Activated gamma-delta T cell treated with Interleukin-2 at 50 U/mL for 16 hours (primary cell): ENCODE measurements at regions not wholly inside any gene's neighbourhood (a gene's known extent, or its start where the extent isn't known, plus 50 kb on each side); places are given as distances from the start of the nearest gene placed in this dataset.

Source experiments
- DNase-seq: peaks from one replicate; pipeline ENCODE4 v3.0.0-alpha.2; 2020

DNA sequence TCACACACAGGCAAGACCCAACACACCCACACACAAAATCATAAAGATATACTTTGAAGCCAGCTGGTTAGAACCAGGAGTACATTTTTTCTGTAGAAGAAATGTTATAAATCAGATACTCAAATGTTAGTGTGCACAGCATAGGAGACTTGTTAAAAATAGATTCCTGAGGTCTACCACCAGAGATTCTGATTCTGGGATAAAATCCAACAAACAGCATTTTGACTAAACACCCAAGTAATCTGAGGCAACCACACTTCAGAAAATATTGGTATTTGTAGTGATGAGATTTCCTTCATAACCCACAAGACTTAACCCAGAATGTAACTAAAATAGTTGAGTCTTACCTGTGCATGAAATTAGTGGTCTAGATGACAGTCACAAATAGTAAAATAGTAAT, 301.8 kb downstream of the HNRNPD start:
- DNase-seq, result no peak

DNA sequence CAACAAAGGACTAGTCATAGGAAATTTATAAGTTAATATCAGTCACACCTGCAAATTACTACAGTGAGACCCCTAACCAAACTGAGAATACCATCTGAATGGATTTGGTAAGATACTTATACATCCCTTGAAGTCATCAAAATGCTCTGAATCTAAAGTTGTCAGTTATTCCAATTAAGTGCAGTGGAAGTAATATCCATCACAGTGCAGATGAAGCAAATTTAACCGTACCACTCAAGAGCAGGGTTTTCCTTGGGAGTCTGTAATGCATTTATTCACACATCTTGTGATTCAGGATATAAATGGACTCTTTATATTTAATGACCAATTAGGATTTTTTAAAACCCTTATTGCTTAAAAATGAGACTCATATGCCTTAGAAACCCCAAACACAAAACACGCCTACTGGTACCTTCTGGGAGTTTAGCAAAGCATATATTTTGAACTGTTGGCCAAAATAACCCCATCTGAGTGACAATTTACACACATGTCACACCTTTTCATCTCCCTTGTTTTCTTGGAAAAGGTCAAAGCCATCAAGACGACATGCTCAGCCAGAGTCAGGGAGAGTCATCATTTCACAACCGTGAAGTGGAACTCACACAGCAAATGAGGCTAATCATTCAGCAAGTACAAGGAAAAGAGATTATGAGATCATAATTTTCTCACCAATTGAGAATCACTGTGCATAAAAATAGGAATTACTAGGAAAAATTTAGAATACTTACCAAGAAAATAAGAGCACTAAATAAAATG, 303.7 kb downstream of the HNRNPD start:
- DNase-seq, result no peak

- no peak for DNase-seq
Measured at GRCh38 chr4:82063017-82063416, 310.8 kb downstream of the HNRNPD start.

GRCh38 chr4:82057990-82058544, 315.7 kb downstream of the HNRNPD start:
- DNase-seq, result no peak

GRCh38 chr4:82055156-82055555, 318.6 kb downstream of the HNRNPD start:
- DNase-seq, result no peak

DNA sequence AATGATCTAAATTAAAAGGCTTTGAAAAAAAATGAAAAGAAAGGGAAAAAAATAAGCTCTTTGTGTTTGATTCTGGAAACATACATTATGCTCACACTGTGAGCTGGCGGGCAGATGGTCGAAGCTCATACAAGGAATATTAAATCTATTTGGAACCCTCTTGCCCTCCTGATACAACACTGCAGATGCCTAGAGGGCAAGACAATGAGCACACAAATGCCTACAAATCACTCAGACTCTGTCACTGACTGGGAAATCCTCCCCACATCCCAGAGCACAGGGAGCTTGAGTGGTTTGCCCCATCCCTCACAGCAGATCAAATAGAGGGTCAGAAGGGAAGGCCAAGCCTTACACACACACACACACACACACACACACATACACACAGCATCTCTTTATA, 320.4 kb downstream of the HNRNPD start:
- no peak for DNase-seq

DNA sequence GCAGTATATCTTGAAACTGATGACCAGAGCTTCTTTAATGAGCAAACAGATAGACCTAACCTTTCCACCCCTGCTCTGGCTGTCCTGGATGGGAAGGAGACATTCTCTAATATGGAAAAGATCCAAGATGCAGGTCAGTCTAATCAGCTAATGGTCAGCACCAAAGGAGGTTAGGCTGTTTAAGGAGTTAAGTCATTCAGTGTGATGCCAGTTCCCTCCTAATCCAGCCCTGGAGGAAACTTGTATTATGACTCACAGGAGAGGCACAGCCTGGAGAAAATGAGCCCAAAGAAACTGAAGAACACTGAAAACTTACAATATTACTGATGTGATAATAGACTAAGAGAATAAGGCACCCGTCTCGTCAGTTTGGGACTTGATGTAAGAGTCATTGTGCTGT, 323.0 kb downstream of the HNRNPD start:
- no peak for DNase-seq

DNA sequence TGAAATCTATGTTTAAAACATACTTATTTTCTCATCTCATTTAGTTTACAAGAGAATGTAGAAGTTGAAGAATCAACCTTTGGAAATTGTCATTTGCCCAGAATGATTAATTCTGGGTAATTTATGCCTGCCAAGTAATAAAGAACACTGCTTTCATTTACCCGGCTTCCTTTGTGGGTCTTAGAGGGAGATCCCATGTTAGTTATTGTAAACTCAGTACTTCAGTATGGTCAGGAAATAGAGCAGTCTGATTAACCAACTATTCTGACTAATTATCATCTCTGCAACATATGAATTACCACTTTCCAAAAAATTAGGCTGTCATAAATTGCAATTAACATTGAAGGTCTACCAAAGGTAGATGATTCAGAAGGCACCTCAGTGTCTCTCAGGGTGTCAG, 324.5 kb downstream of the HNRNPD start:
- no peak for DNase-seq

DNA sequence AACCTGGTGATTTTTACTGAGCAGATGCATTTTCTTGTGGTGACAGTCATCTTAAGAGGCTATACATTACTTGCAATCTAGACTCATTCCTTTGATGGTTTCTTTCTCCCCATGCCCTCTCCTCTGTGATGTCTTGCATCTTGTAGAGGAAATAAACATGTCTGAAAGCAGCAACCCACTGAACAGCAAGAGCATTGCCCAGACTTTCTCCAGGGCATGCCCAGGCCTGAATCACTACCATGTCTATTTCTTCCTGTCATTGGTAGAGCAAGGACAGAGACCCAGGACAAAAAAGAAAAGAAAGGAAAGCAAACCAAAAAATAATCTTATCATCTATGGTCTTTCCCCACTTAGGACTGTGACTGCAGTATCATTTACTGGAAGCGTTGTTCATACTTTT, 326.1 kb downstream of the HNRNPD start:
- DNase-seq, result no peak

DNA sequence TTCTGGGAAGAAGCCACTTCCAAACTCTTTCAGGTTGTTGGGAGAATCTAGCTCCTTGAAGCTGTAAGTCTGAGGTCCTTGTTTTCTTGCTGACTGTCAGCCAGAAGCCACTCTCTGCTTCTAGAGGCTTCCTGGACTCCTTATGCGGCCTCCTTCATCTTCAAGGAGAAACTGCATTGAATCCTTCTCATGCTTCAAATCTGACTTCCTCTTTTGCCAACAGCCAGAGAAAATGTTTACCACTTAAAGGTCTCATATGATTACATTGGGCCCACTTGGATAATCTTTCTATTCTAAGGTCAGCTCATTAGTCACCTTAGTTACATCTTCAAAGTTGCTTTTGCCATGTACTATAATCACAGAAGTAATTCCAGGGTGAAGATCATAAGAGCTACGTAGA, 327.0 kb downstream of the HNRNPD start:
- no peak for DNase-seq

DNA sequence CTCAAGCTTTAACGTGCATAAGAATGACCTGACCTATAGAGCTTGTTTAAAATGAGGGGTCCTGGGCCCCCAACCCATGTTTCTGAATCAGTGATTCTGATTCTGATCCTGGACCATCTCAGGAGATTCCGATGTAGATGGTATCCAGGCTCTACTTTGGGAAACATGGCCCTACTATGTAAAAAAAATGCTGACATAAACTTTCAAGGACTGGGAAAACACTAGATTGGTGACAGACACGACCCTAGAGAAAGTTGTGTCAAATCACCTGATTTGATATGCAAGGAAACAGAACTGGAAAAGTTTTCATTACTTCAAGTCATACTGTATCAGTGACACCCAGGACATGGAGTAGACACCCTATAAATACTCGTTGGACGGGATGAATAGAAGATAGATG, 328.5 kb downstream of the HNRNPD start:
- no peak for DNase-seq

DNA sequence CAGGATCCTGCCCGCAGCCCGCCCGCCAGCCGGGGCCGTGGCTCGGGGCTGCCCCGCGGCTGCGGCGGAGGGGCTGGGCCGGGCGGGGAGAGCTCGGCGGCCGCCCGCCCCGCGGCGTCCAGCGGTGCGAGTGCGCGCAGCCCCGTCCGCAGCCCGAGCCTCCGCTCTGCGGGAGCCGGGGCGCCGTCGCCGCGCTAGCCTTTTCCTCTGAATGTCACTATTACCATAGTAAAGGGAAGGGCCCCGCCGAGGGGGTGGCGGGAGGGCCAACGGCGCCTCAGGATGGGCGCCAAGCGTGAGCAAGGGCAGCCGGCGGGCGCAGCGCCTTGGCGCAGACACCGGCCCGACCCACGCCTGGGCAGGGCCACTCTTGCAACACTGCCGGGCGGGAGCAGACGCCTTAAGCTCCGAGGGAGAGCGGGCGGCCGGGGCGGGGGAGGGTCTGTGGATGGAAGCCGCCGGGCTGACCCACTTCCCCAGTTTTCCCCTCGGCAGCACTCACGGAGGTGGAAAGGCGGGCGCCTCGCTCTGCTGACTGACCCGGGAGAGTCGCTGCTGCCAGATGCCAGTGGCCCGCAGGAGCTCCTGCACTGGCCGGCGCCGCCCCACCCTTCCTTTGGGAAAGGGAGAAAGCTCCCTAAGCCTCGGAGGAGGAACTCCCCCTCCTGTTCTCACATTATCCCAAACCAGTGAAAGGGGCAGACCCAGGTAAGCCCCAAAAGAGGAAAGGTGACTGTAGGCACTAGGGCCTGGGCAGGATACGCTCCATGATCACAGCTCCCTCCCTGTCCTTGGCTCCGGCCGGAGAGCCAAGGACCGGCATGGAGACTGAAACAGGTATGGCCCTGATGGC, 329.4 kb downstream of the HNRNPD start:
- DNase-seq, result no peak

- no peak for DNase-seq
Measured at GRCh38 chr4:82043809-82044137, 330.0 kb downstream of the HNRNPD start.

DNA sequence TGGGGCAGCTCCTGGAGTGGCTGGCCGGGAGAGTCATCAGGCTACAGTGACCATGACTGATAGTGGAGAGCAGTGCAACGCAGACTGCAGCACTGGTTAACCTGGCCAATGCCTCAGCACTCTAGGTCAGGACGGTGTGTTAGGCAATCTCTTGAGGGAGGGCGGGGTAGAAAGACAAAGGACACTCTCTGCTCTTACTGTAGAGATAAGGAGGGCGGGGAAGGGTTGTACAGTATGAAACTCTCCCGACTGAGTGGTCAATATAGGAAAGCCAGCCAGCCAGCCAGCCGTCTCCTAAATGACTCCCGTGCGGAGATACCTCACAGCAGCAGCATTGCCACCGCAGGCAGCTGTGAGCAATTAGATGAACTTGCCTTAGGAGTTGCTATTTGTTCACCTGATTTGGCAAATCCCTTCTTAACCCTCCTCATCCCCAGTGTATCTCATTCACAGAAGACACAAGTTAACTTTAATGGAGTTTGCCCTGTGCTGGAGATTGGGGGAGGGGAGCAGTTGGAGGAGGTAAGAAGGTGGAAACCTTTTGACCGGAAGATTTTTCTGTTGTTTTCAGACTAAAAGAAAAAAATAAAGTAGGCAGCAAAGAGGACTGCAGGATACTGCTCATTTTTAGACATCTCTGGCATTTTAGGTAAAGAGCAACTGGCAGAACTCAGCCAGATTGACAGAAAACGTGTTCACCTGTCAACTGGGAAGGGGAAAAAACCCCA, 330.5 kb downstream of the HNRNPD start:
- no peak for DNase-seq

DNA sequence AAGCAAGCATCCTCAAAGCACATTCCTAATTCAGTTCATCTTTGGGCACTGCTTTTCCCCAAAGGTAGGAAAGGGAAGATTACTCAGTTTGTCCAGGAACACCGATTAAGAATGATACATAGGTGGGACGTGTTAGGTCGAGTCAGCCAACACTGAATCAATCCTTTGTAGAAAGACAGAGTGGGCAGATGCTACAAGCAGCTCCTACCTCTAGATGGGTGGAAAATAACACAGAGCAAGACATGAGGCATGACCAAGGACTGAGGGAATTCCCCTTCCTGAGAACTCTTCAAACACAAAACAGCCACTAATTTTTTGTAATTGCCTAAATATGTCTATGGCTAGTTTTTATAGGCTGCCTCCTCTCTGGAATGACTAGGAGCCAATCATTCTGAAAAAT, 331.7 kb downstream of the HNRNPD start:
- DNase-seq, result no peak

GRCh38 chr4:82038936-82039335, 334.9 kb downstream of the HNRNPD start:
- no peak for DNase-seq

- DNase-seq, result no peak
Measured at GRCh38 chr4:82036181-82036580, 337.6 kb downstream of the HNRNPD start.

DNA sequence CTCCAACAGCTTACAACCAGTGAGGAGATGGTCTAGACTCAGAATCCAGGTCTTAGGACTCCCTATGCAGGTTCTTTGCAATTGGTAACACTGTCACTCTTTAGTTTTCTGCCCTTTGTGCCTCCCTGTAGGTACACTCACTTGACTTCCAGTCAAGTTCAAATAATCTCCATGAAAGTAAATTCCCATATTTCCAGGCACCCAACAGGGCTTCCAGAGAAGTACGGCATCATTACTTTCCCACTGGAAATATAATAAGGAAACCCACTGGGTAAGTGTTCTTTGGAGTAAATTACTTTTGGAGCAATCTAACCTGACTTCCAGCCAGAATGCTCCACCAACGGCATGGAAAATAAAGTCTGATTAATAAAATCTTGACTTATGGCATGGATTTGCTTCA, 338.9 kb downstream of the HNRNPD start:
- no peak for DNase-seq

GRCh38 chr4:82033862-82034261, 339.9 kb downstream of the HNRNPD start:
- DNase-seq, result no peak

DNA sequence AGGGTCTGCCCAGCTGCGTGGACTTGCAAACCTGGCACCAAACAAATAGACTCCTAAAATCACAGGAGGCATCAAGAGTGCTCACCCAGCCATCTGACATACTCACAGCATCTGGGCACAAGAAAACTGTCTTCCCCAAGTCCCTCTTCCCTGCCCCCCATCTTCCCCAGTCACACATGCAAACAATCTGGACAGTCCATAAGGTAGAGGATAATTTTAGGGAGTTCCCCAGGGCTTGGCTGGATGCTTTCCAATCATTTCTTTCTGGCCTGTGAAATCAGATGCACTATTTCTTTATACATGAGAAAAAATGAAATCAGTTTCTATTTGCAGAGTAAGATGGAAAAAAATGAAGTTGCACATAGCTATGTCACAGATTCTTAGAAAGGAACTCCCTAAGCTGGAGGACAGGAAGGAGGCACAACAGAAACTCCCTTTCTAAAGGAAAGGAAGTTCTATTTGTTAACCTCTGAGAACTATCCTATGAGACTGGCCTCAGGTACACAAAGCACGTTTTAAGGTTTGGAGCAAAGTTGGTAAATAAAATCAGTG, 342.3 kb downstream of the HNRNPD start:
- DNase-seq, result no peak

GRCh38 chr4:82017680-82018079, 356.1 kb downstream of the HNRNPD start:
- DNase-seq, result no peak

DNA sequence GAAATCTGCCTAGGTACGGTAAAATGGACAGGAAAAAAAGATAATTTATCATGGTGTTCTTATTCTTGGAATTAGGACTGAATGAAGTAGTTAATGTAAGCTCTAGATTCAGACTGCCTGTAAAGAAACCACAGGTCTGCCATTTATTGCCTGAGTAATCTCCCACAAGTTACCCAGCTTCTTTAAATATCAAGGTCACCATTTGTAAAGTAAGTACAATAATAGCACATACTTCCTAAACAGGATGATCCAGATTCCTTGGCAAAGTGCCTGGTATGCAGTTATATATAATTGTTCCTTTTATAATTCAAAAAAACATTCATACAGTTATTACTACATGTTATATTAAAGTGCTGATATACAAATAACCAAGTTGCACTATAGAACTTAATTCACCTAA, 368.6 kb downstream of the HNRNPD start:
- no peak for DNase-seq

DNA sequence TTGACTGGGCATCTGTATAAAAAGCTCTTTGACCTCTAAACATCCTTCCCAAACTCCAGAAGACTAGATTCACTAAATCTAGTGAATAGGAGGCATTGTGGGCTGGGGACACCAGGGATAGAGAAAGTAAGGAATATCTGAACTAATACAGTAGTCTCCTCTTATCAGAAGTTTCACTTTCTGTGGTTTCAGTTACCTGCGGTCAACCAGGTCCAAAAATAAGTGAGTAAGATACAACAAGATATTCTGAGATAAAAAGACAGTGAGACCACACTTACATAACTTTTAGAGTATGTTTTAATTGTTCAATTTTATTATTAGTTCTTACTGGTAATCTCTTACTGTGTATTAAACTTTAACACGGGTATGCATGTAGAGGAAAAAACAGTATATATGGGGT, 376.5 kb downstream of the HNRNPD start:
- DNase-seq, result no peak
